Sigmoid colon (tissue), 6 donors: ENCODE measurements at regions not wholly inside any gene's neighbourhood (a gene's known extent, or its start where the extent isn't known, plus 50 kb on each side); places are given as distances from the start of the nearest gene placed in this dataset.

Experiments
- DNase-seq: peaks from one replicate; pipeline ENCODE4 v3.0.0-alpha.2; 2019
- H3K27ac ChIP-seq, 4 donors: fragments of 200-600 bp; sonication (generic); one replicate each; pipeline ENCODE4 v1.5.1; 2016 to 2019; ENCODE audit warnings: mild to moderate bottlenecking in 1 of 4
- H3K27me3 ChIP-seq, 3 donors: fragments of 200-600 bp; sonication (generic); one replicate each; pipeline ENCODE4 v1.5.1; 2019; ENCODE audit warnings: mild to moderate bottlenecking in 1 of 3
- H3K36me3 ChIP-seq, 4 donors: fragments of 200-600 bp; sonication (generic); one replicate each; pipeline ENCODE4 v1.5.1; 2016 to 2019
- H3K4me1 ChIP-seq, 4 donors: fragments of 200-600 bp; sonication (generic); one replicate each; pipeline ENCODE4 v1.5.1; 2017 to 2019
- H3K4me3 ChIP-seq, 4 donors: fragments of 200-600 bp; sonication (generic); one replicate each; pipeline ENCODE4 v1.5.1; 2017 to 2019; ENCODE audit warnings: mild to moderate bottlenecking in 2 of 4, moderate library complexity in 1 of 4
- H3K9me3 ChIP-seq, 4 donors: fragments of 200-600 bp in 3 of 4; sonication (generic) in 3 of 4; one replicate each; pipeline versions ENCODE4 v1.5.1 to v1.6.1; 2013 to 2019
- CTCF ChIP-seq, 4 experiments: fragments of 450-650 bp in 3 of 4; fragments of 200-600 bp in 1 of 4; IDR thresholded peaks; one replicate each; pipeline ENCODE4 v1.5.1; 2016 to 2019; ENCODE audit warnings: antibody characterized with exemption in 4 of 4, mild to moderate bottlenecking in 3 of 4, moderate library complexity in 2 of 4
- EP300 ChIP-seq, 4 donors: sonication (generic); formaldehyde crosslinking; IDR thresholded peaks; one replicate each; pipeline ENCODE4 v1.6.1; 2017; ENCODE audit warnings: antibody characterized with exemption in 4 of 4
- POLR2A ChIP-seq, 2 donors: fragments of 450-650 bp; IDR thresholded peaks; one replicate each; pipeline ENCODE4 v1.6.1; 2016; ENCODE audit warnings: antibody characterized with exemption in 2 of 2, mild to moderate bottlenecking in 2 of 2, moderate library complexity in 2 of 2
- POLR2AphosphoS5 ChIP-seq, 4 donors: sonication (generic); formaldehyde crosslinking; IDR thresholded peaks; one replicate each; pipeline ENCODE4 v1.6.1; 2017; ENCODE audit warnings: antibody characterized with exemption in 4 of 4
- WGBS, 2 donors: extraction: QIAGEN DNeasy Blood & Tissue Kit; methylation state at CpG; one replicate each; pipeline ENCODE4 v1.1.7; 2013; 5-methylcytosine and 5-hydroxymethylcytosine counted together
- intact Hi-C: fragments of 100-400 bp; cut with DNase I; formaldehyde crosslinking; loops from one replicate; pipeline ENCODE4 v1.15.1; 2023
- donor health status: healthy with polysubstance abuse.
- donor health status: healthy.

DNA sequence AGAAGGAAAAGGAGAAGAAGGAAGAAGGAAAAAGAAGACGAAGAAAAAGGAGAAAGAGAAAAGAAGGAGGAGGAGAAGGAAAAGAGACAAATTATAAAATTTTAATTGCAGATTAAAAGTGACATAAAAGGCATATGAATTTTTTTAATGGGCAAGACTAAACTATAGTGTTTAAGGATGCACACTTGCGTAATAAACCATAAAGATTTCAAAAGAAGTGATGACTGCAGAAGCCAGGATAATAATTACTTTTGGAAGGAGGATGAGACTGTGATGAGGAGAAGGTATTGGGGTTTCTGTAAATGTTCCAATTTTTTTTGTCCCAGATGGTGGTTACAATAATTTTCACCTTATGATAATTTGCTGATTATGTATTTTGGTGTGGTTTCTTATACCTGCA, 243.1 kb upstream of the PKN2 start:
- Histone ChIP-seq H3K4me3 (no peak overlapping the region), H3K36me3 (no peaks in the 10 kb centered on the region), H3K9me3 (peaks cover 0 to 7% (median 2%) of the 10 kb centered on the region in 4 donors), H3K4me1 (no peaks in the 10 kb centered on the region), H3K27ac (no peak overlapping the region), H3K27me3 (no peaks in the 10 kb centered on the region)
- no peak for TF ChIP-seq POLR2A (IDR thresholded peaks at IDR 0.05)
- intact Hi-C loops, result no loop called here
- WGBS, 2 donors, result 83 to 91% methylated on average over 2 of the region's 2 CpGs
- DNase-seq, result no peak

GRCh38 chr1:88451856-88452255, 232.2 kb upstream of the PKN2 start:
- Histone ChIP-seq H3K27ac (no peak overlapping the region), H3K4me3 (no peak overlapping the region), H3K9me3 (no peaks in the 10 kb centered on the region), H3K4me1 (no peaks in the 10 kb centered on the region), H3K36me3 (no peaks in the 10 kb centered on the region), H3K27me3 (no peaks in the 10 kb centered on the region)
- DNase-seq, result no peak
- intact Hi-C loops, result no loop called here
- no peak for TF ChIP-seq POLR2A (IDR thresholded peaks at IDR 0.05)
- TF ChIP-seq POLR2AphosphoS5 (IDR thresholded peaks at IDR 0.05), result no peak
- no peak for TF ChIP-seq EP300 (IDR thresholded peaks at IDR 0.05)
- TF ChIP-seq CTCF (IDR thresholded peaks at IDR 0.05), result no peak

DNA sequence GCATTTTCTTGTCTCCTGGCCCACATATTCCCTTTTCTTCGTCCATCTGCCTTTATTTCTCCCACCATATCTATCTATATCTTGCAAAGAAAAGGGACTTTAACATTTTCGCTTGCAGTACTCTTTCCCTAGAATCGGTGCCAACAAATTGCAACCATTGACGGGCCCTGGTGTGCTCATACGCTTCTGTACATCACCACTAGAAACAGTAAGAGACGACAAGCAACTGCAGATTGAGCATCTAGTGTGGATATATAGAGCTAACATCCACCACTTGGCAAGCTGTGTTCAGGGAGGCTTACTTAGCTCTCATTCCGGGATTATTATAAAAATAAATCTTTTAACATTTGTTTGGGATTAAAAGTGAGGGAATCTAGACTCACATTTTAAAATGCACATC, 230.8 kb upstream of the PKN2 start:
- TF ChIP-seq POLR2AphosphoS5 (IDR thresholded peaks at IDR 0.05) (no peak), CTCF (IDR thresholded peaks at IDR 0.05) (no peak), EP300 (IDR thresholded peaks at IDR 0.05) (no peak)
- 83 to 89% methylated on average over 7 of the region's 7 CpGs for WGBS, 2 donors

DNA sequence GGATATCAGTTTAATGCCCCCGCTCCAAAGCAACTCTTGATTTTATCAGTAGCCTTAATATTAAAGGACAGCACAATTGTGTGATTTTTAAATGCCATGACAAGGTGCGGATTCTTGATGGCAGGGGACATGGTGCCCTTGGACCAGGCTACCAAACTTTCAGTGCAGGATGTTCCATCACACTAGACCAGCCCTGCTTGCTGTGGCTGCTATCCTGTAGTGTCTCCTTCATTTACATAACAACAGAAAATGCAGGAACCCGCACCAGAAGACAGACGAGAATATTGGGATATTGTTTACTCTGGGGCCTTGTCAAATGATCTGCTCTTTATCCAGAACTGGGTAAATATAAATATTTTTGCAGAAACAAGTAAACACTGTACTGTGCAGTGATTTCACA, 229.3 kb upstream of the PKN2 start:
- no peak for DNase-seq
- H3K27me3 ChIP-seq, result no peaks in the 10 kb centered on the region
- WGBS, 2 donors, result 66 to 83% methylated on average over 4 of the region's 4 CpGs
- no peak overlapping the region for H3K4me3 ChIP-seq
- no peaks in the 10 kb centered on the region for H3K36me3 ChIP-seq
- intact Hi-C loops, result no loop called here
- TF ChIP-seq POLR2A (IDR thresholded peaks at IDR 0.05), result no peak
- no peak for TF ChIP-seq POLR2AphosphoS5 (IDR thresholded peaks at IDR 0.05)
- TF ChIP-seq CTCF (IDR thresholded peaks at IDR 0.05), result no peak
- TF ChIP-seq EP300 (IDR thresholded peaks at IDR 0.05), result no peak
- no peaks in the 10 kb centered on the region for H3K9me3 ChIP-seq
- H3K27ac ChIP-seq, result no peak overlapping the region
- H3K4me1 ChIP-seq, result no peaks in the 10 kb centered on the region

More for the DNA sequence above, 230.8 kb upstream of the PKN2 start:
- DNase-seq, result no peak
- no peaks in the 10 kb centered on the region for H3K27me3 ChIP-seq
- intact Hi-C loops, result no loop called here
- no peak overlapping the region for H3K4me3 ChIP-seq
- H3K4me1 ChIP-seq, result no peaks in the 10 kb centered on the region
- no peaks in the 10 kb centered on the region for H3K36me3 ChIP-seq
- no peaks in the 10 kb centered on the region for H3K9me3 ChIP-seq
- no peak overlapping the region for H3K27ac ChIP-seq

DNA sequence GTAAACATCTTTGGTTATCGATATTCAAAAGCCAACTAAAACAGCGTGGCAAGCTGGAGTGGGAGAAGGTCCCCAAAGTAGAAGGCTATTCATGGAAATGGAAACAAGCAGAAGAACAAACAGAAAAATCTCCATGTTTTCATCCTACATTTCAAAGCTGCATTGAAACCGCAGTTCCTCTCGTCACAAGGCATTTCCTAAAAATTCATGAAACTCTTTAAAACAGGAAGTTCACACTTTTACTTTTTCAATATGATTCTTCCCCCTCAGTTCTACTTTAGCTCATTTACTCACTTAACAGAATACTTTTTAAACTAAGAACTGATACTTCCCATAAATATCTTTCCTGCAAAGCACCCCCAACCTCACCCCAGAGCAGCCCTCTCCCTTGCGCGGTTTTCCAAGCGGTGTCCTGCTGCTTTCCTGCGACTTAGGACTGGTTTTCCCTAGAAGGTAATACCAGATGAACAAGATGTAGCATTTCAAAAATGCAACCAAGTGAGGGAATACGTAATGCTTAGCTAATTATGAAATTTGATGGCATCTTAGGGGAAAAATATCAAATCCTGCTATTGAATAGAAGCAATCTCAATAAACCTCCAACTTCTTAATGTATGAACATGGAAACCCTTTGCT, 228.3 kb upstream of the PKN2 start:
- TF ChIP-seq POLR2AphosphoS5 (IDR thresholded peaks at IDR 0.05) (no peak), EP300 (IDR thresholded peaks at IDR 0.05) (no peak), POLR2A (IDR thresholded peaks at IDR 0.05) (no peak), CTCF (IDR thresholded peaks at IDR 0.05) (no peak)
- DNase-seq, result no peak
- 51 to 74% methylated on average over 9 of the region's 9 CpGs for WGBS, 2 donors
- Histone ChIP-seq H3K27me3 (no peaks in the 10 kb centered on the region), H3K9me3 (no peaks in the 10 kb centered on the region), H3K4me3 (no peak overlapping the region), H3K27ac (no peak overlapping the region), H3K4me1 (no peaks in the 10 kb centered on the region), H3K36me3 (no peaks in the 10 kb centered on the region)
- intact Hi-C loops, result no loop called here
